HG03139 (cell line): ENCODE measurements at regions not wholly inside any gene's neighbourhood (a gene's known extent, or its start where the extent isn't known, plus 50 kb on each side); places are given as distances from the start of the nearest gene placed in this dataset.
"Not testable (repeated sequence)": the region's sequence is repeated elsewhere in the genome, so short reads cannot be mapped to it uniquely, and the experiment has no call there.

Experiments used
- ATAC-seq: cut with Tn5 transposase; IDR thresholded peaks from one replicate; pipeline ENCODE4 v1.9.1; 2021; ENCODE audit not compliant: unreplicated experiment

GRCh38 chr6:85135376-85136094 is 314.3 kb upstream of the NT5E start:
- no peak for ATAC-seq

- no peak for ATAC-seq
Measured at GRCh38 chr6:85134172-85134571, 315.7 kb upstream of the NT5E start.

GRCh38 chr6:85132091-85132490 is 317.8 kb upstream of the NT5E start:
- no peak for ATAC-seq

GRCh38 chr6:85130743-85131142 is 319.1 kb upstream of the NT5E start:
- no peak for ATAC-seq

- ATAC-seq: no peak
Measured at GRCh38 chr6:85129881-85130280, 320.0 kb upstream of the NT5E start.

- no peak for ATAC-seq
Measured at GRCh38 chr6:85128781-85129180, 321.1 kb upstream of the NT5E start.

GRCh38 chr6:85128256-85128655 is 321.6 kb upstream of the NT5E start:
- not testable (repeated sequence) for ATAC-seq

- no peak for ATAC-seq
Measured at GRCh38 chr6:85127696-85128243, 322.1 kb upstream of the NT5E start.

GRCh38 chr6:85127168-85127498 is 322.8 kb upstream of the NT5E start:
- ATAC-seq: no peak

- ATAC-seq: peak; percentile 74
Measured at GRCh38 chr6:85126485-85127167, 323.3 kb upstream of the NT5E start.

- no peak for ATAC-seq
Measured at GRCh38 chr6:85125526-85125925, 324.4 kb upstream of the NT5E start.

- no peak for ATAC-seq
Measured at GRCh38 chr6:85124472-85125354, 325.2 kb upstream of the NT5E start.

- no peak for ATAC-seq
Measured at GRCh38 chr6:85121158-85121557, 328.7 kb upstream of the NT5E start.

- no peak for ATAC-seq
Measured at GRCh38 chr6:85118652-85119235, 331.1 kb upstream of the NT5E start.

- ATAC-seq: no peak
Measured at GRCh38 chr6:85118233-85118632, 331.6 kb upstream of the NT5E start.

- ATAC-seq: no peak
Measured at GRCh38 chr6:85116475-85116874, 333.4 kb upstream of the NT5E start.

GRCh38 chr6:85115876-85116275 is 334.0 kb upstream of the NT5E start:
- ATAC-seq: no peak

- ATAC-seq: no peak
Measured at GRCh38 chr6:85115376-85115775, 334.5 kb upstream of the NT5E start.

- no peak for ATAC-seq
Measured at GRCh38 chr6:85114581-85114935, 335.3 kb upstream of the NT5E start.

- no peak for ATAC-seq
Measured at GRCh38 chr6:85113934-85114580, 335.8 kb upstream of the NT5E start.

GRCh38 chr6:85112540-85112939 is 337.3 kb upstream of the NT5E start:
- ATAC-seq: no peak
